Coronary artery (tissue), 2 donors: ENCODE measurements at regions not wholly inside any gene's neighbourhood (a gene's known extent, or its start where the extent isn't known, plus 50 kb on each side); places are given as distances from the start of the nearest gene placed in this dataset.
A peak's percentile ranks its signal among the peaks of the same experiment; 100 is the strongest.

Source experiments
- DNase-seq: peaks from one replicate; pipeline ENCODE4 v3.0.0-alpha.2; 2017; ENCODE audit warnings: low spot score
- H3K27ac ChIP-seq, 2 donors: fragments of 200-600 bp; sonication (generic); one replicate each; pipeline ENCODE4 v1.5.1; 2016 to 2019
- H3K4me3 ChIP-seq: fragments of 200-600 bp; sonication (generic); 2 replicates; pipeline ENCODE4 v1.5.1; 2016; ENCODE audit warnings: mild to moderate bottlenecking, moderate library complexity
- CTCF ChIP-seq: fragments of 200-600 bp; sonication (generic); IDR thresholded peaks from one replicate; pipeline ENCODE4 v1.5.1; 2019; ENCODE audit warnings: antibody characterized with exemption

GRCh38 chr6:8530785-8531435 is 95.6 kb upstream of the SLC35B3 start:
- Histone ChIP-seq H3K27ac (no peak overlapping the region), H3K4me3 (peak overlapping the region; percentile 36)
- no peak for TF ChIP-seq CTCF
- DNase-seq, result no peak

GRCh38 chr6:8529250-8529649 is 93.9 kb upstream of the SLC35B3 start:
- no peak for TF ChIP-seq CTCF
- Histone ChIP-seq H3K27ac (no peak overlapping the region), H3K4me3 (no peak overlapping the region)
- no peak for DNase-seq

- no peak overlapping the region for H3K4me3 ChIP-seq
- H3K27ac ChIP-seq, result no peak overlapping the region
- TF ChIP-seq CTCF, result no peak
- DNase-seq, result no peak
Observed at GRCh38 chr6:8527818-8528217, 92.5 kb upstream of the SLC35B3 start.

- Histone ChIP-seq H3K4me3 (no peak overlapping the region), H3K27ac (no peak overlapping the region)
- no peak for TF ChIP-seq CTCF
- no peak for DNase-seq
Observed at GRCh38 chr6:8526624-8527023, 91.3 kb upstream of the SLC35B3 start.

GRCh38 chr6:8525370-8525769 is 90.0 kb upstream of the SLC35B3 start:
- no peak for DNase-seq
- Histone ChIP-seq H3K27ac (no peak overlapping the region), H3K4me3 (no peak overlapping the region)
- TF ChIP-seq CTCF, result no peak

GRCh38 chr6:8513174-8513573 is 77.8 kb upstream of the SLC35B3 start:
- Histone ChIP-seq H3K4me3 (no peak overlapping the region), H3K27ac (no peak overlapping the region)
- no peak for TF ChIP-seq CTCF
- no peak for DNase-seq

GRCh38 chr6:8507286-8507685 is 71.9 kb upstream of the SLC35B3 start:
- Histone ChIP-seq H3K27ac (no peak overlapping the region), H3K4me3 (no peak overlapping the region)
- no peak for DNase-seq
- TF ChIP-seq CTCF, result no peak
